ENCODE measurements at regions not wholly inside any gene's neighbourhood (a gene's known extent, or its start where the extent isn't known, plus 50 kb on each side); places are given as distances from the start of the nearest gene placed in this dataset.

- TF ChIP-seq CHD7 (IDR thresholded peaks at IDR 0.05; ENCODE audit: insufficient replicate concordance, low read length) (no peak), CEBPB (IDR thresholded peaks at IDR 0.05; ENCODE audit: low read depth, low read length) (no peak), CBX5 (IDR thresholded peaks at IDR 0.05; ENCODE audit: low read depth, low read length) (no peak), PHF8 (conservative IDR thresholded peaks at IDR 0.05; ENCODE audit: low read depth, low read length) (no peak), ASH2L (IDR thresholded peaks at IDR 0.05; ENCODE audit: low read length) (no peak), SRF (IDR thresholded peaks at IDR 0.05; ENCODE audit: low read depth, low read length) (no peak), CBX8 (IDR thresholded peaks at IDR 0.05; ENCODE audit: borderline replicate concordance, low read depth, low read length) (no peak), TAF7 (optimal IDR thresholded peaks at IDR 0.05; ENCODE audit: borderline replicate concordance, low read depth, low read length) (no peak), BCL11A (IDR thresholded peaks at IDR 0.05; ENCODE audit: low read depth in 2 of 2, low read length in 2 of 2) (no peak), MAX (IDR thresholded peaks at IDR 0.05) (no peak), MAFK (IDR thresholded peaks at IDR 0.05; ENCODE audit: low read depth, low read length) (no peak), GABPA (IDR thresholded peaks at IDR 0.05; ENCODE audit: borderline replicate concordance, insufficient read depth, low read length) (no peak)
Measured at GRCh38 chr11:80722629-80723028, 1281.8 kb upstream of the TENM4 start (continued).

Measured in H1 (cell line).